ENCODE measurements at regions not wholly inside any gene's neighbourhood (a gene's known extent, or its start where the extent isn't known, plus 50 kb on each side); places are given as distances from the start of the nearest gene placed in this dataset.

DNA sequence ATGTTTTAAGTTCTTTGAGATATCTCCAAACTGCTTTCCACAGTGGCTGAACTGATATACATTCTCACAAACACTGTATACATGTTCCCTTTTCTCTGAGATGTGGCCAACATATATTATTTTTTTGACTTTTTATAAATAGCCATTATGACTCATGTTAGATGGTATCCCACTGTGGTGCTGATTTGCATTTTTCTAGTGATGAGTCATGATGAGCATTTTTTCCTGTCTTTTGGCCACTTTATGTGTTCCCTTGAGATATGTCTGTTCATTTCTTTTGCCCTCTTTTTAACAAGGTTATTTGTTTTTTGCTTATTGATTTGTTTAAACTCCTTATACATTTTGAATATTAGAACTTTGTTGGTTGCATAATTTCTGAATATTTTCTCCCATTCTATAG is 1055.1 kb downstream of the NXPH1 start:
- TF ChIP-seq JUN (CRISPR knock-in tag; IDR thresholded peaks at IDR 0.05) (no peak), CREB1 (CRISPR knock-in tag; IDR thresholded peaks at IDR 0.05) (no peak)
- TF ChIP-seq, protein P1, sequence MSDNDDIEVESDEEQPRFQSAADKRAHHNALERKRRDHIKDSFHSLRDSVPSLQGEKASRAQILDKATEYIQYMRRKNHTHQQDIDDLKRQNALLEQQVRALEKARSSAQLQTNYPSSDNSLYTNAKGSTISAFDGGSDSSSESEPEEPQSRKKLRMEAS (CRISPR knock-in tag; IDR thresholded peaks at IDR 0.05), result no peak
- TF ChIP-seq, protein P2, sequence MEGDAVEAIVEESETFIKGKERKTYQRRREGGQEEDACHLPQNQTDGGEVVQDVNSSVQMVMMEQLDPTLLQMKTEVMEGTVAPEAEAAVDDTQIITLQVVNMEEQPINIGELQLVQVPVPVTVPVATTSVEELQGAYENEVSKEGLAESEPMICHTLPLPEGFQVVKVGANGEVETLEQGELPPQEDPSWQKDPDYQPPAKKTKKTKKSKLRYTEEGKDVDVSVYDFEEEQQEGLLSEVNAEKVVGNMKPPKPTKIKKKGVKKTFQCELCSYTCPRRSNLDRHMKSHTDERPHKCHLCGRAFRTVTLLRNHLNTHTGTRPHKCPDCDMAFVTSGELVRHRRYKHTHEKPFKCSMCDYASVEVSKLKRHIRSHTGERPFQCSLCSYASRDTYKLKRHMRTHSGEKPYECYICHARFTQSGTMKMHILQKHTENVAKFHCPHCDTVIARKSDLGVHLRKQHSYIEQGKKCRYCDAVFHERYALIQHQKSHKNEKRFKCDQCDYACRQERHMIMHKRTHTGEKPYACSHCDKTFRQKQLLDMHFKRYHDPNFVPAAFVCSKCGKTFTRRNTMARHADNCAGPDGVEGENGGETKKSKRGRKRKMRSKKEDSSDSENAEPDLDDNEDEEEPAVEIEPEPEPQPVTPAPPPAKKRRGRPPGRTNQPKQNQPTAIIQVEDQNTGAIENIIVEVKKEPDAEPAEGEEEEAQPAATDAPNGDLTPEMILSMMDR (IDR thresholded peaks at IDR 0.05), result no peak
- TF ChIP-seq, protein P3, sequence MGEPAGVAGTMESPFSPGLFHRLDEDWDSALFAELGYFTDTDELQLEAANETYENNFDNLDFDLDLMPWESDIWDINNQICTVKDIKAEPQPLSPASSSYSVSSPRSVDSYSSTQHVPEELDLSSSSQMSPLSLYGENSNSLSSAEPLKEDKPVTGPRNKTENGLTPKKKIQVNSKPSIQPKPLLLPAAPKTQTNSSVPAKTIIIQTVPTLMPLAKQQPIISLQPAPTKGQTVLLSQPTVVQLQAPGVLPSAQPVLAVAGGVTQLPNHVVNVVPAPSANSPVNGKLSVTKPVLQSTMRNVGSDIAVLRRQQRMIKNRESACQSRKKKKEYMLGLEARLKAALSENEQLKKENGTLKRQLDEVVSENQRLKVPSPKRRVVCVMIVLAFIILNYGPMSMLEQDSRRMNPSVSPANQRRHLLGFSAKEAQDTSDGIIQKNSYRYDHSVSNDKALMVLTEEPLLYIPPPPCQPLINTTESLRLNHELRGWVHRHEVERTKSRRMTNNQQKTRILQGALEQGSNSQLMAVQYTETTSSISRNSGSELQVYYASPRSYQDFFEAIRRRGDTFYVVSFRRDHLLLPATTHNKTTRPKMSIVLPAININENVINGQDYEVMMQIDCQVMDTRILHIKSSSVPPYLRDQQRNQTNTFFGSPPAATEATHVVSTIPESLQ (CRISPR knock-in tag; IDR thresholded peaks at IDR 0.05), result no peak

Measured in WTC11 (cell line).